MM.1S (cell line): ENCODE measurements at regions not wholly inside any gene's neighbourhood (a gene's known extent, or its start where the extent isn't known, plus 50 kb on each side); places are given as distances from the start of the nearest gene placed in this dataset.

Source experiments
- EZH2 ChIP-seq: fragments of 300-600 bp; sonication (generic); optimal IDR thresholded peaks from 2 replicates; pipeline ENCODE3; 2017; ENCODE audit warnings: low read depth, mild to moderate bottlenecking, antibody characterized with exemption, low read length, mixed read lengths
- TF ChIP-seq, protein P1 (sequence below): fragments of 300-600 bp; sonication (generic); IDR thresholded peaks from 2 replicates; pipeline ENCODE4 v1.5.1; 2016; ENCODE audit warnings: antibody characterized with exemption, low read length, mixed read lengths

DNA sequence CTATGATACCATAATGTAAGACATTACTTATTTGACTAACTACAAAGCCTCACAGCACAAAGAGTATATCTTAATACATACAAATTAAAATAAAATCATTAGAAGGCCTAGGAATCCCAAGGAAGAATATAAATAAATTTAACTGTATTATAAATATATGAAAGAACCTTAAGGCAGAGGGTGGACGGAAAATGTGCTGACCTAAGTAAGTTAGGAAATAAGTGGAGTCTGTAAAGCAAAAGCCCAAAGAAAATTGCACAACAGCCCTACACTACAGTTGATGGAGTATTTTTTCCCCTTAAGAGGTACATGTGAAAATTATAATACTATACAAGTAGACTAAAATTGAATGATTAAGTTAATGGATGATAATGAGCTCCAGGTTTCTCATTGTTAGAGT is 710.1 kb downstream of the NR4A2 start:
- TF ChIP-seq, protein P1, sequence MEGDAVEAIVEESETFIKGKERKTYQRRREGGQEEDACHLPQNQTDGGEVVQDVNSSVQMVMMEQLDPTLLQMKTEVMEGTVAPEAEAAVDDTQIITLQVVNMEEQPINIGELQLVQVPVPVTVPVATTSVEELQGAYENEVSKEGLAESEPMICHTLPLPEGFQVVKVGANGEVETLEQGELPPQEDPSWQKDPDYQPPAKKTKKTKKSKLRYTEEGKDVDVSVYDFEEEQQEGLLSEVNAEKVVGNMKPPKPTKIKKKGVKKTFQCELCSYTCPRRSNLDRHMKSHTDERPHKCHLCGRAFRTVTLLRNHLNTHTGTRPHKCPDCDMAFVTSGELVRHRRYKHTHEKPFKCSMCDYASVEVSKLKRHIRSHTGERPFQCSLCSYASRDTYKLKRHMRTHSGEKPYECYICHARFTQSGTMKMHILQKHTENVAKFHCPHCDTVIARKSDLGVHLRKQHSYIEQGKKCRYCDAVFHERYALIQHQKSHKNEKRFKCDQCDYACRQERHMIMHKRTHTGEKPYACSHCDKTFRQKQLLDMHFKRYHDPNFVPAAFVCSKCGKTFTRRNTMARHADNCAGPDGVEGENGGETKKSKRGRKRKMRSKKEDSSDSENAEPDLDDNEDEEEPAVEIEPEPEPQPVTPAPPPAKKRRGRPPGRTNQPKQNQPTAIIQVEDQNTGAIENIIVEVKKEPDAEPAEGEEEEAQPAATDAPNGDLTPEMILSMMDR = no peak
- no peak for TF ChIP-seq EZH2
